ENCODE measurements at regions not wholly inside any gene's neighbourhood (a gene's known extent, or its start where the extent isn't known, plus 50 kb on each side); places are given as distances from the start of the nearest gene placed in this dataset.

DNA sequence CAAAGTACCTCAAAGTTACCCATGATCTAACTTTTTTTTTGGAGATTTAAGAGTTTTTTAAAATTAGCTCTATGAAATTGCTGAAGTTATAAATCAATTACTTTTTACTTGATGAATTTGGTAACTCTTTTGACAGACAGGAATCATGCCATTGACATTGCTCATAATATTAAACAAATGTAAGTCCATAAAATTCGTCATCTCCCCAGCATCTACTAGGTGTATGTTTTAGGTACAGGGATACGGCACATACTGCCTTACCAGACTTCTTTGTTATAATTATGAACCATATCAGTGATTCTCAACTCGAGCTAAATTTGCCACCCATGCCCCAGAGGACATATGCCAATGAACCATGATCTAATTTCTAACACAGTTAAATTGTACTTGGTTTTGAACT lies 247.5 kb upstream of the TGFBR2 start:
- intact Hi-C loops (cut with DNase I), result no loop called here
- Histone ChIP-seq H3K4me1 (ENCODE audit: control insufficient read depth in 2 of 3, insufficient read depth in 2 of 3, low read depth in 1 of 3, low read length in 3 of 3) (peaks cover 0 to 2% (median 0%) of the 10 kb centered on the region in 3 donors), H3K4me3 (ENCODE audit: low read length in 3 of 3) (no peak overlapping the region), H3K36me3 (ENCODE audit: control insufficient read depth in 2 of 3, insufficient read depth in 3 of 3, low read length in 3 of 3) (no peaks in the 10 kb centered on the region), H3K27me3 (ENCODE audit: control insufficient read depth, insufficient read depth, low read length) (no peaks in the 10 kb centered on the region), H3K9me3 (ENCODE audit: control insufficient read depth in 2 of 3, insufficient read depth in 1 of 3, low read length in 3 of 3) (no peaks in the 10 kb centered on the region), H3K27ac (ENCODE audit: low read depth in 2 of 2, low read length in 2 of 2) (no peak overlapping the region), H3K9ac (ENCODE audit: low read length in 3 of 3) (no peak overlapping the region)
- FAIRE-seq, result no peak
- no peak for DNase-seq
- TF ChIP-seq, protein P1, sequence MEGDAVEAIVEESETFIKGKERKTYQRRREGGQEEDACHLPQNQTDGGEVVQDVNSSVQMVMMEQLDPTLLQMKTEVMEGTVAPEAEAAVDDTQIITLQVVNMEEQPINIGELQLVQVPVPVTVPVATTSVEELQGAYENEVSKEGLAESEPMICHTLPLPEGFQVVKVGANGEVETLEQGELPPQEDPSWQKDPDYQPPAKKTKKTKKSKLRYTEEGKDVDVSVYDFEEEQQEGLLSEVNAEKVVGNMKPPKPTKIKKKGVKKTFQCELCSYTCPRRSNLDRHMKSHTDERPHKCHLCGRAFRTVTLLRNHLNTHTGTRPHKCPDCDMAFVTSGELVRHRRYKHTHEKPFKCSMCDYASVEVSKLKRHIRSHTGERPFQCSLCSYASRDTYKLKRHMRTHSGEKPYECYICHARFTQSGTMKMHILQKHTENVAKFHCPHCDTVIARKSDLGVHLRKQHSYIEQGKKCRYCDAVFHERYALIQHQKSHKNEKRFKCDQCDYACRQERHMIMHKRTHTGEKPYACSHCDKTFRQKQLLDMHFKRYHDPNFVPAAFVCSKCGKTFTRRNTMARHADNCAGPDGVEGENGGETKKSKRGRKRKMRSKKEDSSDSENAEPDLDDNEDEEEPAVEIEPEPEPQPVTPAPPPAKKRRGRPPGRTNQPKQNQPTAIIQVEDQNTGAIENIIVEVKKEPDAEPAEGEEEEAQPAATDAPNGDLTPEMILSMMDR (IDR thresholded peaks at IDR 0.05; ENCODE audit: borderline replicate concordance, extremely low read depth, insufficient read depth), result no peak

DNA sequence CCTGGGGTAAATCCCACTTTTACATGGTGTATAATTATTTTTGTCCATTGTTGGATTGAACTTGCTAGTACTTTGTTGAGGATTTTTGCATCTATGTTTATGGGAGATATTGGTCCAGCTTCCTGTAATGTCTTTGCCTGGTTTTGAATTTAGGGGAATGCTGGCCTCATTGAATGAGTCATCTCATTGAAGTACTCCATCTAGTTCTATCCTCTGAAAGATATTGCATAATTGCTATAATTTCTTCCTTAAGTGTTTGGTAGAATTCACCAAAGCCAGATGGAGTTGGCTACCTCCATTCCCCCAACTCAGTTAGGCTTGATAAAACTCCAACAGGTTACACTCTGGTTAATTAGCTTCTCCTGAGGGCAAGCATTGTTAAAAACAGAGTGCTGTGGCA lies 237.4 kb upstream of the TGFBR2 start:
- Histone ChIP-seq H3K9ac (ENCODE audit: low read length in 3 of 3) (no peak overlapping the region), H3K27me3 (ENCODE audit: control insufficient read depth, insufficient read depth, low read length) (no peaks in the 10 kb centered on the region), H3K36me3 (ENCODE audit: control insufficient read depth in 2 of 3, insufficient read depth in 3 of 3, low read length in 3 of 3) (no peaks in the 10 kb centered on the region), H3K4me1 (ENCODE audit: control insufficient read depth in 2 of 3, insufficient read depth in 2 of 3, low read depth in 1 of 3, low read length in 3 of 3) (peaks cover 0 to 3% (median 0%) of the 10 kb centered on the region in 3 donors), H3K27ac (ENCODE audit: low read depth in 2 of 2, low read length in 2 of 2) (no peak overlapping the region), H3K4me3 (ENCODE audit: low read length in 3 of 3) (no peak overlapping the region), H3K9me3 (ENCODE audit: control insufficient read depth in 2 of 3, insufficient read depth in 1 of 3, low read length in 3 of 3) (no peaks in the 10 kb centered on the region)
- FAIRE-seq (no peak), DNase-seq (no peak)
- TF ChIP-seq, protein P1 (IDR thresholded peaks at IDR 0.05; ENCODE audit: borderline replicate concordance, extremely low read depth, insufficient read depth), result no peak
- intact Hi-C loops (cut with DNase I), result no loop called here

DNA sequence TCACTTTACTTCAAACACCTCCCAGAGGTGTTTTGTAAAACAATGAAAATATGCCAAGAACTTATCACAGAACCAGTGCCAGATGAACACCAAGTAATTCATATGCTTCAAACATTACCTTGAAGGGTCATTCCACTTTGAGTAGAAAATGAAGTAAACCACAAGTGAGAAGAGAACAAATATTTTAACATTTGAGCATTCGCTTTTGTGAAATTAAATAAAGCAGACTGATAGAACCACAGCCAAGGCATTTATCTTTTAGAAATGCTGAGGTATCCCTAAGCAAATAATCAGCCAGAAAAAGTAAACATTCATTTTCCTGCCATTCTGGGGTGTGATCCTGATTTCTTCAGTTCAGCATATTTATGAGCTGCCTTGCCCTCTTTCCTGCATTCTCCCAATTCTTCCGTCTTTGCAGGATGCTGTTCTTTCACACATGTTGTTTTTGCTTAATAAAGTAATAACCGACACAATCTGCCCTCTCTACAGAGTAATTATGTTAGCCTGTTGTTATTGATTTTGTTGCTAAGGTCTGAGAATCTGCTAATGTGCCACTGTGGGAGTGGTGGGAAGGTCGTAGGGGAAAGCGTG lies 235.6 kb upstream of the TGFBR2 start:
- Histone ChIP-seq H3K4me3 (ENCODE audit: low read length in 3 of 3) (no peak overlapping the region), H3K27me3 (ENCODE audit: control insufficient read depth, insufficient read depth, low read length) (no peaks in the 10 kb centered on the region), H3K9me3 (ENCODE audit: control insufficient read depth in 2 of 3, insufficient read depth in 1 of 3, low read length in 3 of 3) (no peaks in the 10 kb centered on the region), H3K9ac (ENCODE audit: low read length in 3 of 3) (no peak overlapping the region), H3K4me1 (ENCODE audit: control insufficient read depth in 2 of 3, insufficient read depth in 2 of 3, low read depth in 1 of 3, low read length in 3 of 3) (peaks cover 0 to 3% (median 0%) of the 10 kb centered on the region in 3 donors), H3K36me3 (ENCODE audit: control insufficient read depth in 2 of 3, insufficient read depth in 3 of 3, low read length in 3 of 3) (no peaks in the 10 kb centered on the region), H3K27ac (ENCODE audit: low read depth in 2 of 2, low read length in 2 of 2) (peak overlapping the region in 1 of 2 donors; percentile 15)
- intact Hi-C loops (cut with DNase I), result no loop called here
- TF ChIP-seq, protein P1 (IDR thresholded peaks at IDR 0.05; ENCODE audit: borderline replicate concordance, extremely low read depth, insufficient read depth), result no peak
- FAIRE-seq (no peak), DNase-seq (peak in 2 of 5 donors; percentile 22 to 51)

DNA sequence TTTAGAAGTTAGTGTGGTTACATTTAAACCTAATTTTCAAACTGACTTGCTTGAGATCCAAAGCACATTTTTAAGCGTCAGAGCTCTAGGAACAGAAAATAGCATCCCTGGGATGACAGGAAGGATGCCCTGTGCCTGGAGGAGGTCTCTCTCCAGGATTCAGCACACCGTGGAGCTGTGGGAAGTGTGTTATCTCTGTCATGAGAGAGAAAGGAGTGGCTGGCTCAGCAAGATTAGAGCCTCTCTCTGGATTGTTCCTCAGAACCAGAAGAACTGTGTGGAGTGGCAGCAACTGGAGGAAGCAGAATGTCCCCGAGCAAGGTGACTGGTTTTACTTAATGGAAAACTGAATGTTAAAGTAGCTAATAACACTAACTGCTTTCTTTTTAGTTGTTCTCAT lies 233.6 kb upstream of the TGFBR2 start:
- peaks cover 0 to 3% (median 0%) of the 10 kb centered on the region in 3 donors for H3K4me1 ChIP-seq (ENCODE audit: control insufficient read depth in 2 of 3, insufficient read depth in 2 of 3, low read depth in 1 of 3, low read length in 3 of 3)
- FAIRE-seq, result no peak
- H3K36me3 ChIP-seq (ENCODE audit: control insufficient read depth in 2 of 3, insufficient read depth in 3 of 3, low read length in 3 of 3), result no peaks in the 10 kb centered on the region
- intact Hi-C loops (cut with DNase I), result no loop called here
- no peak overlapping the region for H3K9ac ChIP-seq (ENCODE audit: low read length in 3 of 3)
- no peaks in the 10 kb centered on the region for H3K27me3 ChIP-seq (ENCODE audit: control insufficient read depth, insufficient read depth, low read length)
- TF ChIP-seq, protein P1 (IDR thresholded peaks at IDR 0.05; ENCODE audit: borderline replicate concordance, extremely low read depth, insufficient read depth), result no peak
- H3K27ac ChIP-seq (ENCODE audit: low read depth in 2 of 2, low read length in 2 of 2), result no peak overlapping the region
- H3K9me3 ChIP-seq (ENCODE audit: control insufficient read depth in 2 of 3, insufficient read depth in 1 of 3, low read length in 3 of 3), result no peaks in the 10 kb centered on the region
- DNase-seq, result no peak
- H3K4me3 ChIP-seq (ENCODE audit: low read length in 3 of 3), result no peak overlapping the region
